Endothelial cell of umbilical vein (primary cell): ENCODE measurements at regions not wholly inside any gene's neighbourhood (a gene's known extent, or its start where the extent isn't known, plus 50 kb on each side); places are given as distances from the start of the nearest gene placed in this dataset.
"Not testable (repeated sequence)": the region's sequence is repeated elsewhere in the genome, so short reads cannot be mapped to it uniquely, and the experiment has no call there.

Experiments
- BruUV-seq: library from RNA; stranded (reverse); fragments of 400-500 nt; replicated peaks from 2 replicates; lab custom pipeline; 2021; lab: Mats Ljungman, UMichigan
- CTCF ChIA-PET: fragments of 300-600, 350-600 bp; sonication (Branson Sonifier 250); formaldehyde crosslinking; loops from one replicate; lab custom pipeline; 2021; ENCODE audit warnings: antibody characterized with exemption, inconsistent platforms; lab: Charles Lee
- POLR2A ChIA-PET: fragments of 300-600, 350-600 bp; sonication (Branson Sonifier 250); formaldehyde crosslinking; loops from one replicate; lab custom pipeline; 2021; ENCODE audit warnings: antibody characterized with exemption, inconsistent platforms; lab: Charles Lee
- DNase-seq: peaks from one replicate; pipeline ENCODE4 v3.0.0-alpha.2; 2011; ENCODE audit warnings: low read depth, low spot score
- FAIRE-seq: peaks from 2 replicates; lab custom pipeline; 2011; peaks lifted over from hg19 to GRCh38; lab: Jason Lieb, UNC
- H2AFZ ChIP-seq: 2 replicates; pipeline ENCODE4 v1.6.0; 2012; ENCODE audit warnings: low read depth, low read length, control low read depth, inconsistent platforms
- H3K27ac ChIP-seq: 2 replicates; pipeline ENCODE4 v1.5.1; 2011; ENCODE audit warnings: low read depth, mild to moderate bottlenecking, control low read depth, low read length, moderate library complexity; ENCODE audit not compliant: insufficient read depth
- H3K27me3 ChIP-seq, 2 experiments: 2 replicates each; pipeline versions ENCODE4 v1.6.0 to v1.6.1; 2011; ENCODE audit warnings: low read length in 2 of 2, mixed read lengths in 1 of 2; ENCODE audit not compliant: control insufficient read depth in 2 of 2, insufficient read depth in 2 of 2
- H3K36me3 ChIP-seq, 2 experiments: 2 replicates in 1 of 2; 3 replicates in 1 of 2; pipeline ENCODE4 v1.5.1; 2011; ENCODE audit warnings: low read length in 2 of 2, mild to moderate bottlenecking in 1 of 2, moderate library complexity in 1 of 2; ENCODE audit not compliant: control insufficient read depth in 2 of 2, insufficient read depth in 2 of 2; ENCODE audit errors: extremely low read depth in 1 of 2
- H3K4me1 ChIP-seq: 3 replicates; pipeline ENCODE4 v1.5.1; 2011; ENCODE audit warnings: mild to moderate bottlenecking, low read length; ENCODE audit not compliant: control insufficient read depth, insufficient read depth; ENCODE audit errors: extremely low read depth
- H3K4me2 ChIP-seq: 2 replicates; pipeline ENCODE4 v1.6.1; 2011; ENCODE audit warnings: low read length, control low read depth, mixed read lengths; ENCODE audit not compliant: insufficient read depth
- H3K4me3 ChIP-seq, 3 experiments: fragments of 200-600 bp in 1 of 3; sonication (generic), shearing (Covaris generic) in 1 of 3; replicated peaks in 1 of 3; 2 replicates each; pipeline ENCODE4 v1.5.1; 2011 to 2016; ENCODE audit warnings: control low read depth in 3 of 3, low read length in 3 of 3, mild to moderate bottlenecking in 2 of 3, inconsistent platforms in 1 of 3, low read depth in 1 of 3, moderate library complexity in 1 of 3; ENCODE audit not compliant: insufficient read depth in 1 of 3
- H3K79me2 ChIP-seq: 2 replicates; pipeline ENCODE4 v1.6.0; 2012; ENCODE audit warnings: low read length, inconsistent platforms; ENCODE audit not compliant: control insufficient read depth, insufficient read depth
- H3K9ac ChIP-seq: replicated peaks from 2 replicates; pipeline ENCODE3; 2011; ENCODE audit warnings: low read length, control low read depth; ENCODE audit not compliant: insufficient read depth; ENCODE audit errors: extremely low read depth
- H3K9me1 ChIP-seq: replicated peaks from 3 replicates; pipeline ENCODE4 v1.6.0; 2011; ENCODE audit warnings: mild to moderate bottlenecking, low read length; ENCODE audit not compliant: control insufficient read depth, insufficient read depth; ENCODE audit errors: extremely low read depth
- H3K9me3 ChIP-seq: replicated peaks from 2 replicates; pipeline ENCODE4 v1.5.1; 2012; ENCODE audit warnings: low read length, inconsistent platforms; ENCODE audit not compliant: control insufficient read depth, insufficient read depth
- H4K20me1 ChIP-seq: replicated peaks from 2 replicates; pipeline ENCODE3; 2011; ENCODE audit warnings: mild to moderate bottlenecking, low read length; ENCODE audit not compliant: control insufficient read depth, insufficient read depth; ENCODE audit errors: extremely low read depth
- dilution Hi-C: fragments of 300-500 bp; cut with MboI; formaldehyde crosslinking; loops from one replicate; pipeline ENCODE4 v1.15.0; 2019; ENCODE audit warnings: low sequenced_read_pairs; ENCODE audit not compliant: extremely low pct_ligation_motif_present
- intact Hi-C: fragments of 100-400 bp; cut with micrococcal nuclease; formaldehyde crosslinking; loops from one replicate; pipeline ENCODE4 v1.10.0; 2022

DNA sequence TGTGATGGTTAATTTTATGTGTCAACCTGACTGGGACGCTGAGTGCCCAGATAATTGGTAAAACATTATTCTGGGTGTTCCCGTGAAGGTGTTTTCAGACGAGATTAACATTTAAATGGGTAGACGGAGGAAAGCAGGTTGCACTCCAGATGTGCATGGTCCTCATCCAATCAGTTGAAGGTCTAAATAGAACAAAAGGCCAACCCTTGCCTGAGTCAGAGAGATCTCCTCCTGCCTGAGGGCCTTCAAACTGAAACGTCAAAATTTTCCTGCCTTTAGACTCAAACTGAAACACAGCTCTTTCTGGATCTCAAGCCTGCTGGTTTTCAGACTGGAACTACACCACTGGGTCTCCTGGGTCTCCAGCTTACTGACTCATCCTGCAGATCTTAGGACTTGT lies 73.5 kb downstream of the NPIPA8 start:
- H3K27me3 ChIP-seq, BruUV-seq, H4K20me1 ChIP-seq, H3K27ac ChIP-seq, H3K4me3 ChIP-seq, H3K79me2 ChIP-seq, FAIRE-seq, H3K36me3 ChIP-seq, H2AFZ ChIP-seq, H3K9me3 ChIP-seq, DNase-seq, CTCF ChIA-PET, POLR2A ChIA-PET, H3K4me2 ChIP-seq, H3K4me1 ChIP-seq, dilution Hi-C loops, H3K9me1 ChIP-seq, H3K9ac ChIP-seq, intact Hi-C loops: not testable (repeated sequence)

DNA sequence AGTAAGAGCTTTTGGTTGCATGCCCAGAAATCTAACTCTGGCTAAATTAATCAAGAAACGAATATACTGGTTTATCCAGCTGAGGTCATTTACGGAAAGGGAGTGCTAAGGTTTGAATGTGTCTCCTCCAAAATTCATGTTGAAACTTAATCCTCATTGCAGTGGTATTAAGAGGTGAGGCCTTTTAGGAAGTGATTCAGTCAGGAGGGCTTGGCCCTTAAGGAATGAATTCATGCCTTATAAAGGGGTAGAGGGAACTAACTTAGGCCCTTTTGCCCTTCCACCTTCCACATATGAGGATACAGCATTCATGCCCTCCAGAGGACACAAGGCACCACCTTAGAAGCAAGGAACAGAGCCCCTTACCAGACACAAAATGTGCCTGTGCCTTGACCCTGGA lies 74.7 kb downstream of the NPIPA8 start:
- CTCF ChIA-PET, dilution Hi-C loops, H3K4me3 ChIP-seq, H3K27me3 ChIP-seq, H3K4me2 ChIP-seq, intact Hi-C loops, H3K4me1 ChIP-seq, H3K9ac ChIP-seq, H3K36me3 ChIP-seq, BruUV-seq, H3K9me1 ChIP-seq, H3K79me2 ChIP-seq, H3K9me3 ChIP-seq, DNase-seq, H3K27ac ChIP-seq, FAIRE-seq, H4K20me1 ChIP-seq, POLR2A ChIA-PET, H2AFZ ChIP-seq: not testable (repeated sequence)

DNA sequence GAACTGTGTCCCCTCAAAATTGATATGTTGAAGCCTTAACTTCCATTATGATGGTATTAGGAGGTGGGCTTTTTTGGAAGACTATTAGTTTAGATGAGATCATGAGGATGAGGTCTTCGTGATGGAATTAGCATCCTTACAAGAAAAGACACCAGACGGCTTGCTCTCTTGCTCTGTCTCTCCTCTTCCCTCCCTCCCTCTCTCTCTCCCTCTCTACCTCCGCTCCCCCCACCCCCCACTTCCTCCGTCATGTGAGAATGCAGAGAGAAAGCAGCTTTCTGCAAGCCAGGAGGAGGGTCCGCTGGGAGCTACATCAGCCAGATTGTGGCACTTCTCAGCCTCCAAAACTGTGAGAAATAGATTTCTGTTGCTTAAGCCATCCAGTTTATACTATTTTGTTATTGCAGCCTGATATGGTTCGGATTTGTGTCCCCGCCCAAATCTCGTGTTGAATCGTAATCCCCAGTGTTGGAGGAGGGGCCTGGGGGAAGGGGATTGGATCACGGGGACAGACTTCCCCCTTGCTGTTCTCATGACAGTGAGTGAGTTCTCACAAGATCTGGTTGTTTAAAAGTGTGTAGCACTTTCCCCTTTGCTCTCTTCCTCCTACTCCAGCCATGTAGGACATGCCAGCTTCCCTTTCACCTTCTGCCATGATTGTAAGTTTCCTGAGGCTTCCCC lies 76.9 kb downstream of the NPIPA8 start:
- dilution Hi-C loops, FAIRE-seq: not testable (repeated sequence)

DNA sequence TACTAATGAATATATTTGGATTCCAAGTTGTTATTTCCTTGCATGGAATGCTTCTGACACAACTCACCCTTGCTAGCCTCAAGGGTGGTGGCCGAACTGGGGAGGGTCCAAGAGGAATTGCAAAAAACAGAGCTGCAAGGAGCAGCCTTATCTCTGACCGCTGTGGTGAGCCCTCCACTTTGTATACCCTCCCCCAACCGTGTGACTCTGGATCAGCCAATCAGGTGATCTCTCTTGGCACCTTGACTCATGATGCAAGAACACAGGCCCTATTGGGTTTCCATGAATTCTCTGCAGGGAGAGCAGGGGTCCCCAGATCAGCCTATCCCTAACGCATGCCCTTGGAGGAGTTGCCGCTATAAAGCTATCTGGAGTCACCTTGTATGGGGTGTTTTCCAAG lies 83.6 kb downstream of the NPIPA8 start:
- H3K4me1 ChIP-seq, intact Hi-C loops: not testable (repeated sequence)

More for the DNA sequence above, 76.9 kb downstream of the NPIPA8 start:
- H3K9me3 ChIP-seq, BruUV-seq, H3K79me2 ChIP-seq, intact Hi-C loops, H3K27ac ChIP-seq, H3K36me3 ChIP-seq, H4K20me1 ChIP-seq, CTCF ChIA-PET, H3K9me1 ChIP-seq, H3K4me2 ChIP-seq, H3K9ac ChIP-seq, POLR2A ChIA-PET, H2AFZ ChIP-seq, H3K4me3 ChIP-seq, H3K4me1 ChIP-seq, DNase-seq, H3K27me3 ChIP-seq: not testable (repeated sequence)

More for the DNA sequence above, 83.6 kb downstream of the NPIPA8 start:
- H3K9me3 ChIP-seq, BruUV-seq, H3K4me3 ChIP-seq, H3K27ac ChIP-seq, dilution Hi-C loops, FAIRE-seq, H3K79me2 ChIP-seq, H3K9ac ChIP-seq, H3K4me2 ChIP-seq, DNase-seq, H3K36me3 ChIP-seq, CTCF ChIA-PET, H4K20me1 ChIP-seq, H3K9me1 ChIP-seq, POLR2A ChIA-PET, H2AFZ ChIP-seq, H3K27me3 ChIP-seq: not testable (repeated sequence)
